SU-DHL-6 (cell line): ENCODE measurements at regions not wholly inside any gene's neighbourhood (a gene's known extent, or its start where the extent isn't known, plus 50 kb on each side); places are given as distances from the start of the nearest gene placed in this dataset.

ENCODE experiments used
- H2AFZ ChIP-seq: fragments of 200-600 bp; sonication (generic); 2 replicates; pipeline ENCODE4 v1.6.1; 2014; ENCODE audit warnings: low read depth, mild to moderate bottlenecking, moderate library complexity, mixed read lengths, antibody characterized with exemption, low read length; ENCODE audit not compliant: severe bottlenecking
- H3F3A ChIP-seq: fragments of 200-600 bp; shearing (Covaris generic); 2 replicates; pipeline ENCODE4 v1.6.0; 2016; ENCODE audit warnings: antibody characterized with exemption, mild to moderate bottlenecking; ENCODE audit not compliant: insufficient read depth
- H3K27ac ChIP-seq: fragments of 200-600 bp; sonication (generic); 2 replicates; pipeline ENCODE4 v1.5.1; 2016; ENCODE audit warnings: low read depth, mild to moderate bottlenecking, low read length, moderate library complexity, mixed read lengths
- H3K27me3 ChIP-seq: fragments of 200-600 bp; sonication (generic), shearing (Covaris generic); 2 replicates; pipeline ENCODE4 v1.6.0; 2014; ENCODE audit warnings: mild to moderate bottlenecking, low read length
- H3K36me3 ChIP-seq: fragments of 200-600 bp; sonication (generic); 2 replicates; pipeline ENCODE4 v1.6.1; 2014; ENCODE audit warnings: mild to moderate bottlenecking, low read length, mixed read lengths
- H3K4me2 ChIP-seq: fragments of 300-600, 200-600 bp; shearing (Covaris generic), sonication (generic); 2 replicates; pipeline ENCODE4 v1.6.0; 2014; ENCODE audit warnings: low read length, low read depth, mild to moderate bottlenecking; ENCODE audit not compliant: poor library complexity, severe bottlenecking
- H3K4me3 ChIP-seq: fragments of 200-600 bp; sonication (generic); 2 replicates; pipeline ENCODE4 v1.5.1; 2014; ENCODE audit warnings: antibody characterized with exemption, low read length, mild to moderate bottlenecking, mixed read lengths; ENCODE audit not compliant: insufficient read depth, poor library complexity, severe bottlenecking
- H3K79me2 ChIP-seq: fragments of 200-600 bp; sonication (generic); 2 replicates; pipeline ENCODE4 v1.6.1; 2014; ENCODE audit warnings: mild to moderate bottlenecking, low read length, moderate library complexity; ENCODE audit not compliant: insufficient read depth
- H3K9ac ChIP-seq: fragments of 200-600 bp; sonication (generic); 2 replicates; pipeline ENCODE4 v1.7.0; 2014; ENCODE audit warnings: mild to moderate bottlenecking, low read length
- H3K9me2 ChIP-seq: fragments of 200-600 bp; sonication (generic); replicated peaks from 2 replicates; pipeline ENCODE4 v1.6.1; 2014; ENCODE audit warnings: low read length; ENCODE audit not compliant: insufficient read depth
- H3K9me3 ChIP-seq: fragments of 200-600 bp; sonication (generic); 2 replicates; pipeline ENCODE4 v1.6.1; 2014; ENCODE audit warnings: low read length, mixed read lengths; ENCODE audit not compliant: insufficient read depth
- H4K20me1 ChIP-seq: fragments of 200-600 bp; sonication (generic); 2 replicates; pipeline ENCODE4 v1.6.1; 2014; ENCODE audit warnings: low read depth, mild to moderate bottlenecking, antibody characterized with exemption, low read length, moderate library complexity, mixed read lengths
- CTCF ChIP-seq: fragments of 200-600 bp; sonication (generic); IDR thresholded peaks from one replicate; pipeline ENCODE4 v1.5.1; 2017; ENCODE audit warnings: antibody characterized with exemption, mild to moderate bottlenecking, low read length, moderate library complexity; ENCODE audit not compliant: insufficient read depth, poor library complexity, severe bottlenecking
- EZH2phosphoT487 ChIP-seq: fragments of 200-600 bp; sonication (generic), shearing (Covaris generic); conservative IDR thresholded peaks from 2 replicates; pipeline ENCODE4 v1.6.1; 2018; ENCODE audit warnings: mild to moderate bottlenecking, antibody characterized with exemption, low read length, moderate library complexity, mixed read lengths

DNA sequence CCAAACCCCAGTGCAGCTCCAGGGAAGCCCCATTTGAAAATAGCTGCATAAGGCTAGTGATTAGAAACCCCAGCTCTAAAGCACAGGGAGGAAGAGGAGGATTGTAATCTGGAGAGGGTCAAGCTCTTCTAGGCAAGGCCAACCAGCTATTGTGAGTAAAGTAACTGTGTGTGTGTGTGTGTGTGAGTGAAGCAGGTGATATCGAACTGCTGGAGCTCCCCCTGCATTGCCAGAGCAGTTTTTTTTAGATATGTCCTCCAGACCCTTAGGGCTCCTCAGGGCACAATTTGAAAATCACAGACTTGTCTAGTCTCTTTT, 177.4 kb upstream of the NABP1 start:
- no peaks in the 10 kb centered on the region for H3K9me2 ChIP-seq
- H3K27ac ChIP-seq: no peak overlapping the region
- no peaks in the 10 kb centered on the region for H3F3A ChIP-seq
- no peak overlapping the region for H3K9ac ChIP-seq
- no peaks in the 10 kb centered on the region for H3K79me2 ChIP-seq
- no peak overlapping the region for H3K4me3 ChIP-seq
- no peaks in the 10 kb centered on the region for H3K36me3 ChIP-seq
- no peaks in the 10 kb centered on the region for H4K20me1 ChIP-seq
- no peaks in the 10 kb centered on the region for H3K9me3 ChIP-seq
- no peak overlapping the region for H3K4me2 ChIP-seq
- H3K27me3 ChIP-seq: no peaks in the 10 kb centered on the region
- no peak overlapping the region for H2AFZ ChIP-seq
- TF ChIP-seq EZH2phosphoT487 (no peak), CTCF (no peak)

GRCh38 chr2:191500884-191501560, 176.9 kb upstream of the NABP1 start:
- H2AFZ ChIP-seq: no peak overlapping the region

DNA sequence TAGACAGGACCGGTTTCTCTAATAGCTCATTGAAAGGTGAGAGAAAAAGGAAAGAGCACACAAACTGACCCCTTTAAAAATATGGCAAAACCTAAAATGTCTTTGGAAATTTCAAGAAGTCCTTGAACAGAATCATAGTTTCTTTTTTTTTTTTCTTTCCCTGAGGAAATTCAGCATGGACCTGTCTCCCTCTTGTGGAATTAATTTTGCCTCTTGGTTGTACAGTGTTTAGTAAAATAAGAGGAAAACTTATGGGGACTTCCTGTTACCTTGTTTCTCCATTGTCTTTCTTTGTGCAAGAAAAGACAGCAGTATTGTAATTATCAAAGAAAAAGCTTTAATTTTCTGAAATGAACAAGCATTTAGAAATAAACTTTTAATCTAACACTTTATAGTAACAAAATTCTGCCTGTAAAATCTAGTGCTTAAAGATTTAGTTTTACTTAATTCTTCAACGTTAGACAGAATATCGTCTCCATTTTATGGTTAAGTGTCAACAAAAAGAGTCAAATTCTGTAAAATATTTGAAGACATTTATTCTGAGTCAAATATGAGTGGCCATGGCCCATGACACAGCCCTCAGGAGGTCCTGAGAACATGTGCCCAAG, 176.3 kb upstream of the NABP1 start:
- Histone ChIP-seq H2AFZ (no peak overlapping the region), H3F3A (no peaks in the 10 kb centered on the region), H3K9me2 (no peaks in the 10 kb centered on the region), H3K9me3 (no peaks in the 10 kb centered on the region), H3K9ac (no peak overlapping the region), H3K27me3 (no peaks in the 10 kb centered on the region), H3K4me2 (no peak overlapping the region), H3K27ac (no peak overlapping the region), H3K36me3 (no peaks in the 10 kb centered on the region), H4K20me1 (no peaks in the 10 kb centered on the region), H3K4me3 (no peak overlapping the region), H3K79me2 (no peaks in the 10 kb centered on the region)
- no peak for TF ChIP-seq CTCF
- no peak for TF ChIP-seq EZH2phosphoT487

More at GRCh38 chr2:191500884-191501560, 176.9 kb upstream of the NABP1 start:
- H3K27ac ChIP-seq: no peak overlapping the region
- H3K4me2 ChIP-seq: no peak overlapping the region
- TF ChIP-seq EZH2phosphoT487 (no peak), CTCF (no peak)
- H3K79me2 ChIP-seq: no peaks in the 10 kb centered on the region
- H3K27me3 ChIP-seq: no peaks in the 10 kb centered on the region
- no peaks in the 10 kb centered on the region for H3K36me3 ChIP-seq
- no peaks in the 10 kb centered on the region for H3F3A ChIP-seq
- H3K9me2 ChIP-seq: no peaks in the 10 kb centered on the region
- H3K9me3 ChIP-seq: no peaks in the 10 kb centered on the region
- no peak overlapping the region for H3K9ac ChIP-seq
- no peak overlapping the region for H3K4me3 ChIP-seq
- no peaks in the 10 kb centered on the region for H4K20me1 ChIP-seq
